ENCODE measurements at regions not wholly inside any gene's neighbourhood (a gene's known extent, or its start where the extent isn't known, plus 50 kb on each side); places are given as distances from the start of the nearest gene placed in this dataset.

DNA sequence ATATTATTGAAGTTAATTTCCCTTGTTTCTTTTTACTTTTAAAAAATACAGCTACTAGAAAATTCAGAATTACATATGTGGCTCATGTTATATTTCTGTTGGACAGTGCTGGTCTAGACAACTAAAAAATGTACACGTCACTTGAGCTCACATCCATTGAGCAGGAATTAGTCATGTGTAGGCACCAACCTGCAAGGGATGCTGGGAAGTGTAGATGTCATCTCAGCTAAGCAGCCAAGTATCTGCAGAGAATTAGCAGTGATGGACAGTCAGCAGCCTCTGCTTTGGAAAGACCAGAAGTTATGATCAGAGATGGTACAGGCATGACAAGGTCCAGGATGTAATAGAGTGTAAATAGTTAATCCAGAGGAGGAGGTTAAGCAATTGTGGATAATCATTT lies 87.1 kb upstream of the HS3ST2 start:
- TF ChIP-seq, protein P1, sequence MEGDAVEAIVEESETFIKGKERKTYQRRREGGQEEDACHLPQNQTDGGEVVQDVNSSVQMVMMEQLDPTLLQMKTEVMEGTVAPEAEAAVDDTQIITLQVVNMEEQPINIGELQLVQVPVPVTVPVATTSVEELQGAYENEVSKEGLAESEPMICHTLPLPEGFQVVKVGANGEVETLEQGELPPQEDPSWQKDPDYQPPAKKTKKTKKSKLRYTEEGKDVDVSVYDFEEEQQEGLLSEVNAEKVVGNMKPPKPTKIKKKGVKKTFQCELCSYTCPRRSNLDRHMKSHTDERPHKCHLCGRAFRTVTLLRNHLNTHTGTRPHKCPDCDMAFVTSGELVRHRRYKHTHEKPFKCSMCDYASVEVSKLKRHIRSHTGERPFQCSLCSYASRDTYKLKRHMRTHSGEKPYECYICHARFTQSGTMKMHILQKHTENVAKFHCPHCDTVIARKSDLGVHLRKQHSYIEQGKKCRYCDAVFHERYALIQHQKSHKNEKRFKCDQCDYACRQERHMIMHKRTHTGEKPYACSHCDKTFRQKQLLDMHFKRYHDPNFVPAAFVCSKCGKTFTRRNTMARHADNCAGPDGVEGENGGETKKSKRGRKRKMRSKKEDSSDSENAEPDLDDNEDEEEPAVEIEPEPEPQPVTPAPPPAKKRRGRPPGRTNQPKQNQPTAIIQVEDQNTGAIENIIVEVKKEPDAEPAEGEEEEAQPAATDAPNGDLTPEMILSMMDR (IDR thresholded peaks at IDR 0.05; ENCODE audit: insufficient read depth, low read length, poor library complexity, severe bottlenecking): no peak
- no peak for TF ChIP-seq EZH2phosphoT487 (conservative IDR thresholded peaks at IDR 0.05; ENCODE audit: low read length)
